Pancreas (tissue), 10 donors: ENCODE measurements at regions not wholly inside any gene's neighbourhood (a gene's known extent, or its start where the extent isn't known, plus 50 kb on each side); places are given as distances from the start of the nearest gene placed in this dataset.
A peak's percentile ranks its signal among the peaks of the same experiment; 100 is the strongest.
"Not testable (repeated sequence)": the region's sequence is repeated elsewhere in the genome, so short reads cannot be mapped to it uniquely, and the experiment has no call there.

ENCODE experiments used
- ATAC-seq, 4 donors: fragments of 200-7000 bp; cut with Tn5 transposase; one replicate each; pipeline versions ENCODE4 v1.8.0 to v1.9.1; 2020; ENCODE audit warnings: mild to moderate bottlenecking in 4 of 4, moderate library complexity in 4 of 4
- DNase-seq, 6 donors: peaks; one replicate each; pipeline ENCODE4 v3.0.0-alpha.2; 2020
- FAIRE-seq: peaks from 2 replicates; lab custom pipeline; 2012; peaks lifted over from hg19 to GRCh38; lab: Jason Lieb, UNC
- H3K27ac ChIP-seq, 4 donors: fragments of 200-600 bp; sonication (generic); 1 replicate in 3 of 4; 2 replicates in 1 of 4; pipeline versions ENCODE4 v1.5.0 to v1.8.0; 2020
- H3K27me3 ChIP-seq, 4 donors: fragments of 200-600 bp; one replicate each; pipeline ENCODE4 v1.8.0; 2021
- H3K36me3 ChIP-seq, 3 donors: fragments of 200-600 bp; sonication (generic) in 1 of 3; one replicate each; pipeline versions ENCODE4 v1.5.0 to v1.8.0; 2020 to 2021
- H3K4me1 ChIP-seq, 3 donors: fragments of 200-600 bp; one replicate each; pipeline ENCODE4 v1.8.0; 2021
- H3K4me3 ChIP-seq, 4 donors: fragments of 200-600 bp; sonication (generic) in 2 of 4; one replicate each; pipeline versions ENCODE4 v1.5.0 to v1.8.0; 2020 to 2021
- H3K9me3 ChIP-seq, 4 donors: fragments of 200-600 bp; one replicate each; pipeline ENCODE4 v1.8.0; 2021
- WGBS, 2 donors: extraction: QIAGEN DNeasy Blood & Tissue Kit; methylation state at CpG; one replicate each; pipeline ENCODE4 v1.1.7; 2013; 5-methylcytosine and 5-hydroxymethylcytosine counted together
- intact Hi-C, 3 donors: fragments of 100-400 bp; cut with DNase I; formaldehyde crosslinking; loops; one replicate each; pipeline versions ENCODE4 v1.11.1 to v1.14.2; 2022
- TF ChIP-seq, protein P1 (sequence below), 4 donors: fragments of 200-600 bp; sonication (generic) in 3 of 4; IDR thresholded peaks; one replicate each; pipeline versions ENCODE4 v1.5.0 to v1.8.0; 2021; ENCODE audit warnings: antibody characterized with exemption in 4 of 4
- donor health status: healthy with polysubstance abuse.
- donor health status: DM: no; HTN: no; CAD: no; lungs with moderate emphysema.
- donor health status: DM: no; HTN: no; CAD: no.
- donor health status: control.
- donor health status: control.
- donor health status: Bipolar disorder and iron deficiency.
- donor health status: DM: yes; HTN: yes; CAD: no.
- donor health status: DM: no; HTN: no; CAD: no.
- donor health status: DM: no; HTN: no; CAD: no.
- donor health status: DM: yes; HTN: yes; CAD: no.

DNA sequence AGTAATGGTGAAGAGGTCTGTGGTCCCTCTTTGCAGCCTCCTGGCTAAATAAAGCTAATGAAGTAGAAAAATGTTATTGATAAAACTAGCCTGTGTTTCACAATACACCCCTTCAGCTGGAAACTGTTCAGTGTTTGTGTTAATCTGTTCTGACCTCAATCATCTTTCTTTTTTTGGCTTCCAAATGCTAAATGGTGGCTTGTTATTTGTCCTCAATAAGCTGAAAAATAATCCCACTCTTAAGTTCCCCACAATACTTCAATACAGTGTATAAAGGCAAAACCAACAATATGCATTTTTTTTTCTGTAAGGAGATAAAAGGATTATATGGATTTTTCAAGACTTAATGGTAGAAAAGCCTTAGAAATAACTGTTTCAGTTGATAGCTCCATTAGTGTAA, 560.5 kb downstream of the TUSC1 start:
- FAIRE-seq (no peak), ATAC-seq (no peak), DNase-seq (no peak)
- Histone ChIP-seq H3K9me3 (no peaks in the 10 kb centered on the region), H3K27me3 (no peaks in the 10 kb centered on the region), H3K27ac (no peak overlapping the region), H3K36me3 (no peaks in the 10 kb centered on the region), H3K4me3 (no peak overlapping the region), H3K4me1 (no peaks in the 10 kb centered on the region)
- intact Hi-C loops, result no loop called here
- TF ChIP-seq, protein P1, sequence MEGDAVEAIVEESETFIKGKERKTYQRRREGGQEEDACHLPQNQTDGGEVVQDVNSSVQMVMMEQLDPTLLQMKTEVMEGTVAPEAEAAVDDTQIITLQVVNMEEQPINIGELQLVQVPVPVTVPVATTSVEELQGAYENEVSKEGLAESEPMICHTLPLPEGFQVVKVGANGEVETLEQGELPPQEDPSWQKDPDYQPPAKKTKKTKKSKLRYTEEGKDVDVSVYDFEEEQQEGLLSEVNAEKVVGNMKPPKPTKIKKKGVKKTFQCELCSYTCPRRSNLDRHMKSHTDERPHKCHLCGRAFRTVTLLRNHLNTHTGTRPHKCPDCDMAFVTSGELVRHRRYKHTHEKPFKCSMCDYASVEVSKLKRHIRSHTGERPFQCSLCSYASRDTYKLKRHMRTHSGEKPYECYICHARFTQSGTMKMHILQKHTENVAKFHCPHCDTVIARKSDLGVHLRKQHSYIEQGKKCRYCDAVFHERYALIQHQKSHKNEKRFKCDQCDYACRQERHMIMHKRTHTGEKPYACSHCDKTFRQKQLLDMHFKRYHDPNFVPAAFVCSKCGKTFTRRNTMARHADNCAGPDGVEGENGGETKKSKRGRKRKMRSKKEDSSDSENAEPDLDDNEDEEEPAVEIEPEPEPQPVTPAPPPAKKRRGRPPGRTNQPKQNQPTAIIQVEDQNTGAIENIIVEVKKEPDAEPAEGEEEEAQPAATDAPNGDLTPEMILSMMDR (IDR thresholded peaks at IDR 0.05), result no peak

DNA sequence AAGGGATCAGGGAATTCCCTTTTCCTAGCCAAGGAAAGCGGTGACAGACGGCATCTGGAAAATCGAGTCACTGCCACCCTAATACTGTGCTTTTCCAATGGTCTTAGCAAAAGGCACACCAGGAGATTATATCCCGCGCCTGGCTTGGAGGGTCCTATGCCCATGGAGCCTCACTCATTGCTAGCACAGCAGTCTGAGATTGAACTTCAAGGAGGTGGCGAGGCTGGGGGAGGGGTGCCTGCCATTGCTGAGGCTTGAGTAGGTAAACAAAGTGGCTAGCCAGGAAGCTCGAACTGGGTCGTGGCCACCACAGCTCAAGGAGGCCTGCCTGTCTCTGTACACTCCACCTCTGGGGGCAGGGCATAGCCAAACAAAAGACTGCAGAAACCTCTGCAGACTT, 556.5 kb upstream of the IZUMO3 start:
- peak in 1 of 6 donors; percentile 19 for DNase-seq
- 72 to 87% methylated on average over 8 of the region's 8 CpGs for WGBS, 2 donors
- intact Hi-C loops, H3K4me3 ChIP-seq, H3K9me3 ChIP-seq, H3K27me3 ChIP-seq, ATAC-seq, H3K4me1 ChIP-seq, H3K36me3 ChIP-seq, H3K27ac ChIP-seq, FAIRE-seq: not testable (repeated sequence)

DNA sequence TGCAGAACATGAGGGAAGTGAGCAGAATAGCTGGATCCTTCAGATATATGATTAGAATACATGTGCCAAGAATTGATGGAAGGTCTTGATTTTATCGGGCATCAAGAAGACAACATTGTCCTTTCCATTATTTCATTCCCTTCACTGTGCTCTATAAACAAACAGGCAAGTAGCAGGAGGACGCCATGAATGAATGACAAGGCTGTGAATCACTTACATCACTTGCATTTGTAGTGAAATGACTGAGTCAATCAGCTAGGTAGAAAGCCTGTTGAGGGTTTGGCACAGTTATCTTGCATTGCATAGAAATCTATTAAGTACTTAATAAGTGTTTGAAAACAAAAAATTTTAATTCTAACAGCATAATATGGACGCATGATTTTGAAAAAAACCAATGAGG, 548.8 kb upstream of the IZUMO3 start:
- TF ChIP-seq, protein P1 (IDR thresholded peaks at IDR 0.05), result no peak
- FAIRE-seq (no peak), ATAC-seq (no peak), DNase-seq (no peak)
- H3K9me3 ChIP-seq, result no peaks in the 10 kb centered on the region
- H3K27ac ChIP-seq, result no peak overlapping the region
- no peak overlapping the region for H3K4me3 ChIP-seq
- H3K36me3 ChIP-seq, result no peaks in the 10 kb centered on the region
- no peaks in the 10 kb centered on the region for H3K27me3 ChIP-seq
- intact Hi-C loops, result no loop called here
- H3K4me1 ChIP-seq, result no peaks in the 10 kb centered on the region
- WGBS, 2 donors, result 45 to 65% methylated on average over 3 of the region's 3 CpGs

DNA sequence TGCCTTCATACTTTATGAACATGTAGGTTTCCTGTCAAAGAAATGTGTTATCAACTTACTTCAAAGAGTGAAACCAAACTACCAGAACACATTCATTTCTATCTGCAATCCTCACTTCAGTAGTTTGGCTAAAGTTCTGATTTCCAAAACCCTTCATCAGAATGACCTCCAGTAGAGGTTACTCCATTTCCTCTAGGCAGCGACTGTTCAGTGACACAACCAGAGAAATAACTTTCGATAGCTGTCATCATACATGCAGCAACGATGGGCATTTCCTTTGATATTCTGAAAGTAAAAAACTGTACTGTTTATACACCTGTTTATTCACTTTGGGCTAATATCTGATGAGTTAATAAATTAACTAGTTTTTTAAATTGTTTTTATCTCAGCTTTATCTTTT, 532.5 kb upstream of the IZUMO3 start:
- no peak for ATAC-seq
- 66 to 77% methylated on average over 3 of the region's 3 CpGs for WGBS, 2 donors
- intact Hi-C loops, result no loop called here

DNA sequence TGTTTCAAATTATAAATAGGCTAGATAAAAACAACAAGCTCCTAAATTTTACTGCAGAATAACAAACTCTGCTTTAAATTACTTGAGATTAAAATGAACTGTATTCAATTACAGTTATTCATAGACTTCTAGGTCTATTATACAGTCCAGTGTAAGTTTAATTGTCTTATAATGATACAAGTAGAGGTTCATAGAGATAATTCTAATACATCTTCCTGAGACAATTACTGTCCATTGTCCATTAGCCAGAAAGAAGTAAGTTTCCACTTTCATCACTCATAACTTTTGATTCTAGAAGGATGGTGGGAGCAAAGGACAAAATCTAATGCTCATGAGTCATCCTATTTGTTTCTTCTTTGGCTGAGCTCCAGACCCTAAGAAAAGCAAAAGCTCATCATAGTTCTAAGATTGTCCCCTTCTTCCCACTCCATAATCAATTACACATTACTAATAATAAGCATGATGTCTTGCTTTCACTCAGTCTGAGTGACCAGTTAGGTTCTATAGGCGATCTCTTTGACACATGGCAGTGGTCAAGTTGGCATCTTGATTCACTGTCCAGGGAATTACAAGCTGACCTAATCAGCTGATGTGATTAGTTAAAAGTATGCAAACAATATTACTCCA, 502.5 kb upstream of the IZUMO3 start:
- Histone ChIP-seq H3K9me3 (no peaks in the 10 kb centered on the region), H3K4me3 (no peak overlapping the region), H3K4me1 (no peaks in the 10 kb centered on the region), H3K27ac (no peak overlapping the region), H3K36me3 (no peaks in the 10 kb centered on the region), H3K27me3 (no peaks in the 10 kb centered on the region)
- TF ChIP-seq, protein P1 (IDR thresholded peaks at IDR 0.05), result no peak
- DNase-seq (no peak), FAIRE-seq (no peak), ATAC-seq (no peak)
- intact Hi-C loops, result no loop called here
- 58 to 73% methylated on average over 1 of the region's 1 CpG for WGBS, 2 donors

More for the DNA sequence above, 532.5 kb upstream of the IZUMO3 start:
- TF ChIP-seq, protein P1 (IDR thresholded peaks at IDR 0.05), result no peak
- FAIRE-seq (no peak), DNase-seq (no peak)
- Histone ChIP-seq H3K27ac (no peak overlapping the region), H3K9me3 (no peaks in the 10 kb centered on the region), H3K36me3 (no peaks in the 10 kb centered on the region), H3K27me3 (no peaks in the 10 kb centered on the region), H3K4me1 (no peaks in the 10 kb centered on the region), H3K4me3 (no peak overlapping the region)

DNA sequence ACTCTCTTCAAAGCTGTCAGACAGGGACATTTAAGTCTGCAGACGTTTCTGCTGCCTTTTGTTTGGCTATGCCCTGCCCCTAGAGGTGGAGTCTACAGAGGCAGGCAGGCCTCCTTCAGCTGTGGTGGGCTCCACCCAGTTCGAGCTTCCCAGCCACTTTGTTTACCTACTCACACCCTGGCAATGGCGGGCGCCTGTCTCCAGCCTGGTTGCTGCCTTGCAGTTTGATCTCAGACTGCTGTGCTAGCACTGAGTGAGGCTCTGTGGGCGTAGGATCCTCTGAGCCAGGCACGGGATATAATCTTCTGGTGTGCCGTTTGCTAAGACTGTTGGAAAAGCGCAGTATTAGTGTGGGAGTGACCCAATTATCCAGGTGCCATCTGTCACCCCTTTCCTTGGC, 499.8 kb upstream of the IZUMO3 start:
- ATAC-seq, H3K27ac ChIP-seq, FAIRE-seq, DNase-seq, H3K4me1 ChIP-seq, intact Hi-C loops, H3K9me3 ChIP-seq, H3K27me3 ChIP-seq, H3K4me3 ChIP-seq, H3K36me3 ChIP-seq: not testable (repeated sequence)
- WGBS, 2 donors, result 50 to 69% methylated on average over 8 of the region's 8 CpGs
